IMR-90 (cell line): ENCODE measurements at regions not wholly inside any gene's neighbourhood (a gene's known extent, or its start where the extent isn't known, plus 50 kb on each side); places are given as distances from the start of the nearest gene placed in this dataset.

Experiments used
- CEBPB ChIP-seq: IDR thresholded peaks from 2 replicates; pipeline ENCODE4 v1.6.1; 2012; ENCODE audit warnings: low read depth, low read length, improper control_type of control experiment
- CHD1 ChIP-seq: IDR thresholded peaks from 2 replicates; pipeline ENCODE4 v1.6.1; 2012; ENCODE audit warnings: low read depth, low read length, improper control_type of control experiment
- CTCF ChIP-seq: conservative IDR thresholded peaks from 2 replicates; pipeline ENCODE4 v1.5.1; 2012; ENCODE audit warnings: mild to moderate bottlenecking, low read depth, low read length, improper control_type of control experiment
- ELK1 ChIP-seq: fragments of 150-350 bp; IDR thresholded peaks from 2 replicates; pipeline ENCODE4 v1.6.1; 2016; ENCODE audit warnings: low read depth, mild to moderate bottlenecking, low read length, moderate library complexity, borderline replicate concordance
- FOS ChIP-seq: fragments of 150-350 bp; IDR thresholded peaks from 2 replicates; pipeline ENCODE4 v1.6.1; 2016; ENCODE audit warnings: low read depth, low read length
- MAZ ChIP-seq: IDR thresholded peaks from 2 replicates; pipeline ENCODE4 v1.6.1; 2012; ENCODE audit warnings: low read depth, mild to moderate bottlenecking, low read length, improper control_type of control experiment, moderate library complexity, borderline replicate concordance
- MXI1 ChIP-seq: IDR thresholded peaks from 2 replicates; pipeline ENCODE4 v1.6.1; 2012; ENCODE audit warnings: low read depth, mild to moderate bottlenecking, low read length, moderate library complexity, borderline replicate concordance
- POLR2A ChIP-seq: IDR thresholded peaks from 2 replicates; pipeline ENCODE4 v1.6.1; 2012; ENCODE audit warnings: mild to moderate bottlenecking, low read depth, low read length
- RAD21 ChIP-seq: IDR thresholded peaks from 2 replicates; pipeline ENCODE4 v1.6.1; 2012; ENCODE audit warnings: low read length, improper control_type of control experiment
- RCOR1 ChIP-seq: IDR thresholded peaks from 2 replicates; pipeline ENCODE4 v1.6.1; 2012; ENCODE audit warnings: mild to moderate bottlenecking, low read length, improper control_type of control experiment; ENCODE audit not compliant: insufficient replicate concordance
- RFX5 ChIP-seq: IDR thresholded peaks from 2 replicates; pipeline ENCODE4 v1.8.0; 2012; ENCODE audit warnings: low read depth, mild to moderate bottlenecking, low read length, moderate library complexity
- SMC3 ChIP-seq: fragments of 150-350 bp; IDR thresholded peaks from 2 replicates; pipeline ENCODE4 v1.6.1; 2016; ENCODE audit warnings: low read depth, mild to moderate bottlenecking, antibody characterized with exemption, low read length, moderate library complexity
- USF2 ChIP-seq: fragments of 150-350 bp; IDR thresholded peaks from 2 replicates; pipeline ENCODE4 v1.6.1; 2017; ENCODE audit warnings: mild to moderate bottlenecking, antibody characterized with exemption, low read length, low read depth

- TF ChIP-seq FOS (no peak), CTCF (no peak), POLR2A (no peak), RAD21 (no peak), CEBPB (no peak), ELK1 (no peak), USF2 (no peak), MAZ (no peak), RFX5 (no peak), SMC3 (no peak), MXI1 (no peak), CHD1 (no peak), RCOR1 (no peak)
These were observed 97.6 kb upstream of the TMEM178A start for GRCh38 chr2:39568116-39568515.
